DND-41 (cell line): ENCODE measurements at regions not wholly inside any gene's neighbourhood (a gene's known extent, or its start where the extent isn't known, plus 50 kb on each side); places are given as distances from the start of the nearest gene placed in this dataset.

Experiments used
- ATAC-seq: fragments of 200-7000 bp; cut with Tn5 transposase; 3 replicates; pipeline ENCODE4 v1.9.1; 2021; ENCODE audit warnings: low read depth; ENCODE audit not compliant: insufficient read depth
- DNase-seq: peaks from one replicate; pipeline ENCODE4 v3.0.0-alpha.2; 2020
- H2AFZ ChIP-seq: 2 replicates; pipeline ENCODE4 v1.6.0; 2012; ENCODE audit warnings: low read depth, low read length
- H3K27ac ChIP-seq: 2 replicates; pipeline ENCODE4 v1.5.1; 2012; ENCODE audit warnings: low read length, inconsistent platforms
- H3K27me3 ChIP-seq: fragments of 200-600 bp; sonication (generic); 2 replicates; pipeline ENCODE4 v1.6.0; 2012; ENCODE audit warnings: low read length, mild to moderate bottlenecking, inconsistent platforms; ENCODE audit not compliant: insufficient read depth, poor library complexity
- H3K36me3 ChIP-seq: 2 replicates; pipeline ENCODE4 v1.5.1; 2012; ENCODE audit warnings: low read length, inconsistent platforms; ENCODE audit not compliant: insufficient read depth
- H3K4me1 ChIP-seq: 2 replicates; pipeline ENCODE4 v1.5.1; 2012; ENCODE audit warnings: mild to moderate bottlenecking, low read length; ENCODE audit not compliant: insufficient read depth
- H3K4me2 ChIP-seq: 2 replicates; pipeline ENCODE4 v1.6.0; 2012; ENCODE audit warnings: mild to moderate bottlenecking, moderate library complexity, low read length, inconsistent platforms; ENCODE audit not compliant: insufficient read depth
- H3K4me3 ChIP-seq, 2 experiments: fragments of 200-600 bp in 1 of 2; shearing (Covaris generic) in 1 of 2; 2 replicates each; pipeline ENCODE4 v1.5.1; 2012 to 2016; ENCODE audit warnings: inconsistent platforms in 2 of 2, low read length in 2 of 2, mild to moderate bottlenecking in 2 of 2, low read depth in 1 of 2, moderate library complexity in 1 of 2
- H3K79me2 ChIP-seq: 2 replicates; pipeline ENCODE4 v1.6.0; 2012; ENCODE audit warnings: low read length, inconsistent platforms; ENCODE audit not compliant: insufficient read depth
- H3K9ac ChIP-seq: 2 replicates; pipeline ENCODE4 v1.6.0; 2012; ENCODE audit warnings: low read depth, mild to moderate bottlenecking, inconsistent platforms, low read length, moderate library complexity
- H3K9me3 ChIP-seq: 2 replicates; pipeline ENCODE4 v1.5.1; 2012; ENCODE audit warnings: low read length, moderate library complexity, mild to moderate bottlenecking, inconsistent platforms; ENCODE audit not compliant: insufficient read depth, severe bottlenecking
- H4K20me1 ChIP-seq: 2 replicates; pipeline ENCODE4 v1.6.0; 2012; ENCODE audit warnings: low read length; ENCODE audit not compliant: insufficient read depth
- EZH2 ChIP-seq: IDR thresholded peaks from 3 replicates; pipeline ENCODE4 v1.6.1; 2012; ENCODE audit warnings: borderline replicate concordance, low read depth, mild to moderate bottlenecking, moderate library complexity, low read length, inconsistent platforms; ENCODE audit not compliant: severe bottlenecking
- TF ChIP-seq, protein P1 (sequence below): IDR thresholded peaks from 2 replicates; pipeline ENCODE4 v1.5.1; 2012; ENCODE audit warnings: borderline replicate concordance, low read length, moderate library complexity, mild to moderate bottlenecking; ENCODE audit not compliant: poor library complexity, severe bottlenecking; ENCODE audit errors: extremely low read depth

DNA sequence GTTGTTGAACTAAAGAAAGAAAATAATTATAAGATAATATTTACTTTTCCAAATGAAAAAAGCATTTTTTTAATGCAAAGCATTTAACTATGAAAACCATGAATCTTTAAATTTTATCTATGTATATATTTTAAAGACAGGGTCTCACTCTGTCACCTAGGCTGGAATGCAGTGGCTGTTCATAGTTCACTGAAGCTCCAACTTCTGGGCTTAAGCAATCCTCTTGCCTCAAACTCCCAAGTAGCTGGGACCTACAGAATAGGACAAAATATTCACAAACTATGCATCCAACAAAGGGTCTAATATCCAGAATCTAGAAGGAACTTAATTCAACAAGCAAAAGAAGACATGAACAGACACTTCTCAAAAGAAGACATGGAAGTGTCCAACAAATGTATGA lies 55.9 kb upstream of the ALB start:
- DNase-seq = no peak
- no peak overlapping the region for H3K27ac ChIP-seq
- ATAC-seq = no peak
- H3K79me2 ChIP-seq = no peaks in the 10 kb centered on the region
- H3K4me3 ChIP-seq = no peak overlapping the region
- no peak for TF ChIP-seq EZH2
- TF ChIP-seq, protein P1, sequence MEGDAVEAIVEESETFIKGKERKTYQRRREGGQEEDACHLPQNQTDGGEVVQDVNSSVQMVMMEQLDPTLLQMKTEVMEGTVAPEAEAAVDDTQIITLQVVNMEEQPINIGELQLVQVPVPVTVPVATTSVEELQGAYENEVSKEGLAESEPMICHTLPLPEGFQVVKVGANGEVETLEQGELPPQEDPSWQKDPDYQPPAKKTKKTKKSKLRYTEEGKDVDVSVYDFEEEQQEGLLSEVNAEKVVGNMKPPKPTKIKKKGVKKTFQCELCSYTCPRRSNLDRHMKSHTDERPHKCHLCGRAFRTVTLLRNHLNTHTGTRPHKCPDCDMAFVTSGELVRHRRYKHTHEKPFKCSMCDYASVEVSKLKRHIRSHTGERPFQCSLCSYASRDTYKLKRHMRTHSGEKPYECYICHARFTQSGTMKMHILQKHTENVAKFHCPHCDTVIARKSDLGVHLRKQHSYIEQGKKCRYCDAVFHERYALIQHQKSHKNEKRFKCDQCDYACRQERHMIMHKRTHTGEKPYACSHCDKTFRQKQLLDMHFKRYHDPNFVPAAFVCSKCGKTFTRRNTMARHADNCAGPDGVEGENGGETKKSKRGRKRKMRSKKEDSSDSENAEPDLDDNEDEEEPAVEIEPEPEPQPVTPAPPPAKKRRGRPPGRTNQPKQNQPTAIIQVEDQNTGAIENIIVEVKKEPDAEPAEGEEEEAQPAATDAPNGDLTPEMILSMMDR = no peak
- H2AFZ ChIP-seq = no peak overlapping the region
- H4K20me1 ChIP-seq = no peaks in the 10 kb centered on the region
- no peaks in the 10 kb centered on the region for H3K9me3 ChIP-seq
- no peak overlapping the region for H3K9ac ChIP-seq
- H3K4me1 ChIP-seq = no peaks in the 10 kb centered on the region
- H3K4me2 ChIP-seq = no peak overlapping the region
- no peaks in the 10 kb centered on the region for H3K27me3 ChIP-seq
- no peaks in the 10 kb centered on the region for H3K36me3 ChIP-seq

DNA sequence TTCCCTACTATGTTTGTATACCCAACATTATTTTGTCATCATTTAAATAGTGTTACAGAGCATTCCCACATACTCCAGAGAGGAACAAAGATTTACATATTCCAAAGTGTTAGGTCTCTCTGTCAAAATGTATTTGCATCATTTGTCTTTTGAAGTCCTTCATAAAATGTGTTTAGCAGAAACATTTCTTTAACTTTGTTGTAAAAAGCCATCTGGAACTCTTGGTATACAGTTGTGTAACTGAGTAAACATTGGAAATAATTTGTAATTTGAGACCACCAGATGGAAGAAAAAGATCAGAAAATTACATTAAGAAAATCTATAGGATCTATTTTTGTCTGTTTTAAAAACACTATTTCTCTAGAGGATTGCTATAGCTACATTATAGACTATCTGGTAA lies 56.6 kb upstream of the ALB start:
- no peak overlapping the region for H3K27ac ChIP-seq
- no peak overlapping the region for H3K9ac ChIP-seq
- no peaks in the 10 kb centered on the region for H3K36me3 ChIP-seq
- no peaks in the 10 kb centered on the region for H3K9me3 ChIP-seq
- H3K4me2 ChIP-seq = no peak overlapping the region
- H3K79me2 ChIP-seq = no peaks in the 10 kb centered on the region
- no peak overlapping the region for H3K4me3 ChIP-seq
- DNase-seq = no peak
- TF ChIP-seq, protein P1 = no peak
- no peak for TF ChIP-seq EZH2
- ATAC-seq = no peak
- H4K20me1 ChIP-seq = no peaks in the 10 kb centered on the region
- H3K27me3 ChIP-seq = no peaks in the 10 kb centered on the region
- no peak overlapping the region for H2AFZ ChIP-seq
- no peaks in the 10 kb centered on the region for H3K4me1 ChIP-seq

DNA sequence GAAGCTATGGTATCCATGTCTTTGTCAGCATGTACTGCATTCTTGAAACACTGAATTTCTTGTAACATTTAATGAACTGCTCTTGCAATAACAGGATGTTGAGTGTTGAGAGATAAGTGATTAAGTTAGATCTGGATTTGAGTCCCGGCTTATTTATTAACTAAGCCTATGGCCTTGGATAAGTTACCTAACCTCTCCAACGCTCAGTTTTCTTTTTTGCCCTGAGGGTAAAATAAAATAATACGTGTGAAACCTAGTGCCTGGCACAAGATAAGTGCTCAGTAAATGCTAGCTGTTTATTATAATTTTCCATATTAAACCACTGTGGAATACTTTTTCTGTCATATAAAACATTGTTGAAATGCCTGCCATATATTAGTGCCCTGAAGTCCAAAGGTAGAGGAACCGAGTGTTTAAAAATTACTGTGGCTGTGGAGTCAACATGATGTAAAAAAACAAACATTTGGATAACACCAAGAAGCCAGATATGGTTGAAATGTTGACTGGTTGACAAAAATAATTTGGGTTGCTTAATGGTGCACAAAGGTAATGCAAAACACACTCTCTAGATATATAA lies 58.6 kb upstream of the ALB start:
- no peak for ATAC-seq
- Histone ChIP-seq H3K36me3 (no peaks in the 10 kb centered on the region), H2AFZ (no peak overlapping the region), H3K79me2 (no peaks in the 10 kb centered on the region), H3K27ac (no peak overlapping the region), H3K9me3 (no peaks in the 10 kb centered on the region), H4K20me1 (no peaks in the 10 kb centered on the region), H3K27me3 (no peaks in the 10 kb centered on the region), H3K9ac (no peak overlapping the region), H3K4me3 (no peak overlapping the region), H3K4me2 (no peak overlapping the region), H3K4me1 (no peaks in the 10 kb centered on the region; the same call in 1 of the 2 replicates)
- TF ChIP-seq, protein P1 = no peak
- TF ChIP-seq EZH2 = no peak
- no peak for DNase-seq
